ENCODE measurements at regions not wholly inside any gene's neighbourhood (a gene's known extent, or its start where the extent isn't known, plus 50 kb on each side); places are given as distances from the start of the nearest gene placed in this dataset.
"Not testable (repeated sequence)": the region's sequence is repeated elsewhere in the genome, so short reads cannot be mapped to it uniquely, and the experiment has no call there.

DNA sequence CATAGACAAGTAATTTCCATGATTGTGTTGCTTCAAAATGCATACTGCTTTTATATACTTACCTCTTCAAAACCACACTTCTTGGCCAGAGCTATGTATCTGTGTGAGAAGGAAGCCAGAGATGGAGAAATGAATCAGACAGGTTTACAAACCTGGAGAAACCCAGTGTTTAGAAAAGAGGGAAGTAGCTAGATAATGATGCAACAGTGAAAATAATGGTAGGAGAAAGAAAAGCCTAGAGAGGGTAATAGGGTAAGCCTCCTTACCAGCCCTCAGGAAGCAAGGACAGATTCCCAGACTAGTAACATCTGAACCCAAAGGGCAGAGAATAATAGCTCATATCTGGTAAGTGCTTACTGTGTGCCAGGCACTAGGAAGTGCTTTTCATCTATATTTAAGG, 250.3 kb upstream of the CDH11 start:
- ChIA-PET CTCF (interaction anchor here (1.4 kb wide), 1 partner anchor 8 kb away, joined by 3 read pairs; no protein-coding TSS in a partner anchor), POLR2A (no interaction called here)
- H3K4me3 ChIP-seq (ENCODE audit: low read depth, low read length) = no peak overlapping the region
- no peak for DNase-seq (ENCODE audit: low read depth)
- TF ChIP-seq, protein P1, sequence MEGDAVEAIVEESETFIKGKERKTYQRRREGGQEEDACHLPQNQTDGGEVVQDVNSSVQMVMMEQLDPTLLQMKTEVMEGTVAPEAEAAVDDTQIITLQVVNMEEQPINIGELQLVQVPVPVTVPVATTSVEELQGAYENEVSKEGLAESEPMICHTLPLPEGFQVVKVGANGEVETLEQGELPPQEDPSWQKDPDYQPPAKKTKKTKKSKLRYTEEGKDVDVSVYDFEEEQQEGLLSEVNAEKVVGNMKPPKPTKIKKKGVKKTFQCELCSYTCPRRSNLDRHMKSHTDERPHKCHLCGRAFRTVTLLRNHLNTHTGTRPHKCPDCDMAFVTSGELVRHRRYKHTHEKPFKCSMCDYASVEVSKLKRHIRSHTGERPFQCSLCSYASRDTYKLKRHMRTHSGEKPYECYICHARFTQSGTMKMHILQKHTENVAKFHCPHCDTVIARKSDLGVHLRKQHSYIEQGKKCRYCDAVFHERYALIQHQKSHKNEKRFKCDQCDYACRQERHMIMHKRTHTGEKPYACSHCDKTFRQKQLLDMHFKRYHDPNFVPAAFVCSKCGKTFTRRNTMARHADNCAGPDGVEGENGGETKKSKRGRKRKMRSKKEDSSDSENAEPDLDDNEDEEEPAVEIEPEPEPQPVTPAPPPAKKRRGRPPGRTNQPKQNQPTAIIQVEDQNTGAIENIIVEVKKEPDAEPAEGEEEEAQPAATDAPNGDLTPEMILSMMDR (IDR thresholded peaks at IDR 0.05; ENCODE audit: insufficient read depth, low read depth, low read length) = no peak
- H3K36me3 ChIP-seq (ENCODE audit: control insufficient read depth, insufficient read depth, low read length) = no peaks in the 10 kb centered on the region
- no peaks in the 10 kb centered on the region for H3K27me3 ChIP-seq (ENCODE audit: control insufficient read depth, insufficient read depth, low read length)

DNA sequence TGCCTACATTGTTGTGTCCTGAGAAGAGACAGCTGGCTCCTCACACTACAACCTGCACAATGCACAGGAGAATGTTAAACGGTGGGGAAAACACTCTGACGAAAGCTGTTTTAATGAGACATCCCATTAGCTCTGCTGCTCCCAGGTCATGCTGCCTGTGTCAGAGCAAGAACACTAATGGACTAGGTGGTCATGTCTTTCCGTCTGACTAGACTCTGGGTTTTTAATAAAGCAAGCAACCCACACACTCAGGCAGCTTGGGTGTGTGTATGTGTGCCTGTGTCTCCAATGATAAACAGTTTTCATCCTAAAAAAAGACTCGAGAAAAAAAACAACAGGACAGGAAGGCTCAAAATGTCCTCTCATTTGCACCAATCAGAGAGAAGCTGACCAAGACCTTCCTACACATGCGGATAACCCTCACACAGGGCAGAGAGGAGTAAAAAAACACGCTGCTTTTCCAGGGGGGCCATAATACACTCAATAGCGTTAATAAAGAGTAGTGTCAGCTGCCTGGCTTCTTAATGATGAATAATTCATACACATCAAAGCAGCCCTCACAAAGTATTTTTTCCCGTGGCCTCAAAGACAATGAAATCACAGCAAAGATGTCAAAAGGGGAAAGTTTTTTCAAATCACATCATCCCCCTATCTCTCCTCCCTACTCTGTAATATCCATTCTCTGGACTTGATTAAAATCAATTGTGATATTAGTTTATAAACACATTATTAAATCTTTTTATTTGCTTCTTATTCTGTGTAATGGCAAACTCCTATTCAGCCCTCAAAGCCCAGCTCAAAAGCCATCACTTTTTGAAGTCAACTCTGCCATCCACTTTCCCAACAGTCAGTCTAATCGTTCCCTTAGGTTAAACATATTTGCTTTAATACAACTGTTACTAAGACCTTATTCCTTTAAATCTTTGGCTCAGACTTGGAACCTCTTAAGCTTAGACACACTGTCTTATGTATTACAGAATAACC, 244.2 kb upstream of the CDH11 start:
- no peak for DNase-seq (ENCODE audit: low read depth)
- TF ChIP-seq, protein P1 (IDR thresholded peaks at IDR 0.05; ENCODE audit: insufficient read depth, low read depth, low read length) = no peak
- CTCF ChIA-PET = no interaction called here
- Histone ChIP-seq H3K27me3 (ENCODE audit: control insufficient read depth, insufficient read depth, low read length) (no peaks in the 10 kb centered on the region), H3K36me3 (ENCODE audit: control insufficient read depth, insufficient read depth, low read length) (no peaks in the 10 kb centered on the region), H3K4me3 (ENCODE audit: low read depth, low read length) (no peak overlapping the region)
- POLR2A ChIA-PET = no interaction called here

DNA sequence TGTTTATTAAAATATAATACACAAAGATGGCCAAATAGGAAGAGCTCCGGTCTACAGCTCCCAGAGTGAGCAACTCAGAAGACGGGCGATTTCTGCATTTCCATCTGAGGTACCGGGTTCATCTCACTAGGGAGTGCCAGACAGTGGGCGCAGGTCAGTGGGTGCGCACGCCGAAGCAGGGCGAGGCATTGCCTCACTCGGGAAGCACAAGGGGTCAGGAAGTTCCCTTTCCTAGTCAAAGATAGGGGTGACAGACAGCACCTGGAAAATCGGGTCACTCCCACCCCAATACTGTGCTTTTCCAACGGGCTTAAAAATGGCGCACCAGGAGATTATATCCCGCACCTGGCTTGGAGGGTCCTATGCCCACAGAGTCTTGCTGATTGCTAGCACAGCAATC, 234.9 kb upstream of the CDH11 start:
- H3K4me3 ChIP-seq (ENCODE audit: low read depth, low read length); DNase-seq (ENCODE audit: low read depth); H3K27me3 ChIP-seq (ENCODE audit: control insufficient read depth, insufficient read depth, low read length); POLR2A ChIA-PET; CTCF ChIA-PET; H3K36me3 ChIP-seq (ENCODE audit: control insufficient read depth, insufficient read depth, low read length): not testable (repeated sequence)

DNA sequence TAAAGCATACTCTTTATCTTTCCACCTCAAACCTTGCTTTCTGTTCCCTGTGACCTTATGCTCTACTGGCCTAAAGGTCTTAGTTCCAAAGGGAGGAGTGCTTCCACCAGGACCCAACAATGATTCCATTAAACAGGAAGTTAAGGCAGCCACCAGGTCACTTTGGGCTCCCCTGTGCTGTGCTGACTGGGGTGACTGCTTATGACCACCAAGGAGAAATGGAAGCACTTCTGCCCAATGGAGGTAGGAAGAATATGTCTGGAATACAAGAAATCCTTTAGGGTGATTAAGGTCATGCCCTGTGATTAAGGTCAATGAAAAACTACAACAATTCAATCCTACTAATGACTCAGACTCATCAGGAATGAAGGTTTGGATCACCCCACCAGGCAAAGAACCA, 233.8 kb upstream of the CDH11 start:
- DNase-seq (ENCODE audit: low read depth) = no peak
- CTCF ChIA-PET = no interaction called here
- H3K36me3 ChIP-seq (ENCODE audit: control insufficient read depth, insufficient read depth, low read length) = no peaks in the 10 kb centered on the region
- H3K27me3 ChIP-seq (ENCODE audit: control insufficient read depth, insufficient read depth, low read length) = no peaks in the 10 kb centered on the region
- POLR2A ChIA-PET = no interaction called here
- TF ChIP-seq, protein P1 (IDR thresholded peaks at IDR 0.05; ENCODE audit: insufficient read depth, low read depth, low read length) = no peak
- H3K4me3 ChIP-seq (ENCODE audit: low read depth, low read length) = no peak overlapping the region

DNA sequence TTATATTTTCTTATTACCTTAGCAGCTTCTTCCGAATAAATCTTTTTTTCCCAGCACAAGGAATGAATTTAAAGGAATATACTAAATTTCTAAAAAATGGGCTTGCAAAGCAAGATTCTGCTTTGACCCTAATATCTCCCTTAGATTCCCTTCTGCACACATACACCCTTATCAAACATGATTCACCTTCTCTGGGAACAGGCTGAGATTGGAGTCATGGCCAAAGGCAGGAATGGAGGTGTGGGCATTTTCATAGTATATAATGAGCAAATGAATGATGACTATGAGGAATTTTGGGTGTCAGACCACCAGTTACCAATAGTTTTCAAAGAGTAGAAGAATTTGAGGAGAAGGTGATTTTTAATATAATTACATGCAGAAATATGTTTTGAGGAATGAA, 231.3 kb upstream of the CDH11 start:
- ChIA-PET CTCF (interaction anchor here (1.6 kb wide), 1 partner anchor 10 kb away, joined by 3 read pairs; no protein-coding TSS in a partner anchor), POLR2A (no interaction called here)
- H3K4me3 ChIP-seq (ENCODE audit: low read depth, low read length) = no peak overlapping the region
- no peaks in the 10 kb centered on the region for H3K36me3 ChIP-seq (ENCODE audit: control insufficient read depth, insufficient read depth, low read length)
- no peak for DNase-seq (ENCODE audit: low read depth)
- H3K27me3 ChIP-seq (ENCODE audit: control insufficient read depth, insufficient read depth, low read length) = no peaks in the 10 kb centered on the region
- TF ChIP-seq, protein P1 (IDR thresholded peaks at IDR 0.05; ENCODE audit: insufficient read depth, low read depth, low read length) = no peak
